GM18861 (cell line): ENCODE measurements at regions not wholly inside any gene's neighbourhood (a gene's known extent, or its start where the extent isn't known, plus 50 kb on each side); places are given as distances from the start of the nearest gene placed in this dataset.
"Not testable (repeated sequence)": the region's sequence is repeated elsewhere in the genome, so short reads cannot be mapped to it uniquely, and the experiment has no call there.

Experiments
- ATAC-seq: cut with Tn5 transposase; IDR thresholded peaks from one replicate; pipeline ENCODE4 v1.9.1; 2021; ENCODE audit not compliant: unreplicated experiment

GRCh38 chrX:101823236-101823635 lies 108.6 kb downstream of the ZMAT1 start:
- no peak for ATAC-seq

GRCh38 chrX:101817739-101818138 lies 114.1 kb downstream of the ZMAT1 start:
- not testable (repeated sequence) for ATAC-seq

GRCh38 chrX:101813200-101813599 lies 118.6 kb downstream of the ZMAT1 start:
- ATAC-seq, result no peak

- no peak for ATAC-seq
Measured at GRCh38 chrX:101803451-101803850, 128.4 kb downstream of the ZMAT1 start.

GRCh38 chrX:101799387-101799786 lies 132.4 kb downstream of the ZMAT1 start:
- ATAC-seq, result peak; percentile 98

GRCh38 chrX:101787934-101788333 lies 128.3 kb upstream of the ARMCX2 start:
- ATAC-seq, result no peak

- no peak for ATAC-seq
Measured at GRCh38 chrX:101785142-101785541, 125.5 kb upstream of the ARMCX2 start.

- not testable (repeated sequence) for ATAC-seq
Measured at GRCh38 chrX:101780421-101780820, 120.8 kb upstream of the ARMCX2 start.

GRCh38 chrX:101774340-101774739 lies 114.7 kb upstream of the ARMCX2 start:
- peak; percentile 99 for ATAC-seq

GRCh38 chrX:101764538-101764937 lies 104.9 kb upstream of the ARMCX2 start:
- ATAC-seq, result no peak

- ATAC-seq, result peak; percentile 94
Measured at GRCh38 chrX:101759000-101759399, 99.3 kb upstream of the ARMCX2 start.

- ATAC-seq, result no peak
Measured at GRCh38 chrX:101750744-101751143, 91.1 kb upstream of the ARMCX2 start.

GRCh38 chrX:101749436-101749835 lies 89.8 kb upstream of the ARMCX2 start:
- ATAC-seq, result no peak

- no peak for ATAC-seq
Measured at GRCh38 chrX:101745046-101745445, 85.4 kb upstream of the ARMCX2 start.

- no peak for ATAC-seq
Measured at GRCh38 chrX:101744085-101744484, 84.4 kb upstream of the ARMCX2 start.

- no peak for ATAC-seq
Measured at GRCh38 chrX:101740642-101741041, 81.0 kb upstream of the ARMCX2 start.

GRCh38 chrX:101738867-101739266 lies 79.2 kb upstream of the ARMCX2 start:
- not testable (repeated sequence) for ATAC-seq

GRCh38 chrX:101738411-101738810 lies 78.8 kb upstream of the ARMCX2 start:
- ATAC-seq, result not testable (repeated sequence)

GRCh38 chrX:101736651-101737050 lies 77.0 kb upstream of the ARMCX2 start:
- no peak for ATAC-seq

- no peak for ATAC-seq
Measured at GRCh38 chrX:101732870-101733269, 73.2 kb upstream of the ARMCX2 start.

GRCh38 chrX:101729986-101730385 lies 70.3 kb upstream of the ARMCX2 start:
- no peak for ATAC-seq
